Adipocyte (in vitro differentiated cells): ENCODE measurements at regions not wholly inside any gene's neighbourhood (a gene's known extent, or its start where the extent isn't known, plus 50 kb on each side); places are given as distances from the start of the nearest gene placed in this dataset.

Experiments
- DNase-seq: peaks from one replicate; pipeline ENCODE4 v3.0.0-alpha.2; 2015; ENCODE audit warnings: low read depth
- H3K27me3 ChIP-seq: replicated peaks from 2 replicates; pipeline ENCODE4 v1.7.0; 2013; ENCODE audit warnings: mild to moderate bottlenecking, low read length, moderate library complexity; ENCODE audit not compliant: control insufficient read depth, insufficient read depth
- H3K36me3 ChIP-seq: 2 replicates; pipeline ENCODE4 v1.7.0; 2013; ENCODE audit warnings: low read length, mild to moderate bottlenecking, moderate library complexity; ENCODE audit not compliant: control insufficient read depth, insufficient read depth, severe bottlenecking
- H3K4me1 ChIP-seq: 2 replicates; pipeline ENCODE4 v1.7.0; 2013; ENCODE audit warnings: mild to moderate bottlenecking, low read length, moderate library complexity; ENCODE audit not compliant: control insufficient read depth, insufficient read depth
- H3K4me3 ChIP-seq: 2 replicates; pipeline ENCODE4 v1.7.0; 2013; ENCODE audit warnings: mild to moderate bottlenecking, low read length, moderate library complexity
- H3K9ac ChIP-seq: 2 replicates; pipeline ENCODE4 v1.7.0; 2013; ENCODE audit warnings: mild to moderate bottlenecking, low read length, moderate library complexity
- H3K9me3 ChIP-seq: 2 replicates; pipeline ENCODE4 v1.7.0; 2013; ENCODE audit warnings: mild to moderate bottlenecking, low read length, moderate library complexity; ENCODE audit not compliant: control insufficient read depth

GRCh38 chr5:33341351-33341750, 99.4 kb upstream of the TARS1 start:
- H3K4me1 ChIP-seq, result peaks cover 55% of the 10 kb centered on the region
- H3K36me3 ChIP-seq, result no peaks in the 10 kb centered on the region
- H3K27me3 ChIP-seq, result no peaks in the 10 kb centered on the region
- no peaks in the 10 kb centered on the region for H3K9me3 ChIP-seq
- no peak overlapping the region for H3K4me3 ChIP-seq
- H3K9ac ChIP-seq, result peak overlapping the region; percentile 73
- DNase-seq, result no peak

- Histone ChIP-seq H3K36me3 (no peaks in the 10 kb centered on the region), H3K4me1 (peaks cover 31% of the 10 kb centered on the region), H3K4me3 (peak overlapping the region; percentile 25), H3K9me3 (no peaks in the 10 kb centered on the region), H3K27me3 (no peaks in the 10 kb centered on the region), H3K9ac (peak overlapping the region; percentile 73)
- DNase-seq, result peak; percentile 91
Measured at GRCh38 chr5:33343676-33344327, 97.0 kb upstream of the TARS1 start.

- H3K36me3 ChIP-seq, result no peaks in the 10 kb centered on the region
- DNase-seq, result no peak
- no peaks in the 10 kb centered on the region for H3K9me3 ChIP-seq
- no peaks in the 10 kb centered on the region for H3K27me3 ChIP-seq
- peaks cover 16% of the 10 kb centered on the region for H3K4me1 ChIP-seq
- no peak overlapping the region for H3K4me3 ChIP-seq
- no peak overlapping the region for H3K9ac ChIP-seq
Measured at GRCh38 chr5:33346534-33346933, 94.2 kb upstream of the TARS1 start.

- Histone ChIP-seq H3K4me1 (peaks cover 29% of the 10 kb centered on the region), H3K9me3 (no peaks in the 10 kb centered on the region), H3K9ac (peak overlapping the region; percentile 78), H3K36me3 (no peaks in the 10 kb centered on the region), H3K27me3 (no peaks in the 10 kb centered on the region), H3K4me3 (no peak overlapping the region)
- peak; percentile 36 for DNase-seq
Measured at GRCh38 chr5:33361781-33362180, 79.0 kb upstream of the TARS1 start.

- H3K4me1 ChIP-seq, result peaks cover 29% of the 10 kb centered on the region
- DNase-seq, result peak; percentile 17
- H3K9ac ChIP-seq, result peak overlapping the region; percentile 78
- no peaks in the 10 kb centered on the region for H3K9me3 ChIP-seq
- peak overlapping the region; percentile 30 for H3K4me3 ChIP-seq
- no peaks in the 10 kb centered on the region for H3K36me3 ChIP-seq
- H3K27me3 ChIP-seq, result no peaks in the 10 kb centered on the region
Measured at GRCh38 chr5:33362915-33363314, 77.8 kb upstream of the TARS1 start.

- Histone ChIP-seq H3K4me3 (no peak overlapping the region), H3K4me1 (peaks cover 29% of the 10 kb centered on the region), H3K9ac (peak overlapping the region; percentile 78), H3K27me3 (no peaks in the 10 kb centered on the region), H3K9me3 (no peaks in the 10 kb centered on the region), H3K36me3 (no peaks in the 10 kb centered on the region)
- DNase-seq, result no peak
Measured at GRCh38 chr5:33363537-33363936, 77.2 kb upstream of the TARS1 start.

GRCh38 chr5:33364406-33364805, 76.4 kb upstream of the TARS1 start:
- H3K4me3 ChIP-seq, result no peak overlapping the region
- H3K9ac ChIP-seq, result no peak overlapping the region
- no peaks in the 10 kb centered on the region for H3K9me3 ChIP-seq
- H3K36me3 ChIP-seq, result no peaks in the 10 kb centered on the region
- H3K4me1 ChIP-seq, result peaks cover 29% of the 10 kb centered on the region
- H3K27me3 ChIP-seq, result no peaks in the 10 kb centered on the region
- DNase-seq, result no peak

- no peaks in the 10 kb centered on the region for H3K9me3 ChIP-seq
- no peak overlapping the region for H3K4me3 ChIP-seq
- DNase-seq, result no peak
- peaks cover 25% of the 10 kb centered on the region for H3K4me1 ChIP-seq
- H3K27me3 ChIP-seq, result no peaks in the 10 kb centered on the region
- H3K9ac ChIP-seq, result no peak overlapping the region
- H3K36me3 ChIP-seq, result no peaks in the 10 kb centered on the region
Measured at GRCh38 chr5:33367416-33367815, 73.3 kb upstream of the TARS1 start.

- no peaks in the 10 kb centered on the region for H3K27me3 ChIP-seq
- no peak overlapping the region for H3K4me3 ChIP-seq
- peak; percentile 78 for DNase-seq
- peaks cover 6% of the 10 kb centered on the region for H3K4me1 ChIP-seq
- H3K9ac ChIP-seq, result no peak overlapping the region
- no peaks in the 10 kb centered on the region for H3K36me3 ChIP-seq
- H3K9me3 ChIP-seq, result no peaks in the 10 kb centered on the region
Measured at GRCh38 chr5:33369485-33370465, 71.0 kb upstream of the TARS1 start.

GRCh38 chr5:33370466-33370859, 70.3 kb upstream of the TARS1 start:
- H3K4me1 ChIP-seq, result peaks cover 6% of the 10 kb centered on the region
- no peaks in the 10 kb centered on the region for H3K36me3 ChIP-seq
- no peak for DNase-seq
- H3K4me3 ChIP-seq, result no peak overlapping the region
- no peak overlapping the region for H3K9ac ChIP-seq
- no peaks in the 10 kb centered on the region for H3K9me3 ChIP-seq
- H3K27me3 ChIP-seq, result no peaks in the 10 kb centered on the region

- Histone ChIP-seq H3K4me3 (no peak overlapping the region), H3K9ac (no peak overlapping the region), H3K27me3 (no peaks in the 10 kb centered on the region), H3K9me3 (no peaks in the 10 kb centered on the region), H3K4me1 (peaks cover 6% of the 10 kb centered on the region), H3K36me3 (no peaks in the 10 kb centered on the region)
- DNase-seq, result peak; percentile 94
Measured at GRCh38 chr5:33371660-33372059, 69.1 kb upstream of the TARS1 start.
